ENCODE measurements at regions not wholly inside any gene's neighbourhood (a gene's known extent, or its start where the extent isn't known, plus 50 kb on each side); places are given as distances from the start of the nearest gene placed in this dataset.

DNA sequence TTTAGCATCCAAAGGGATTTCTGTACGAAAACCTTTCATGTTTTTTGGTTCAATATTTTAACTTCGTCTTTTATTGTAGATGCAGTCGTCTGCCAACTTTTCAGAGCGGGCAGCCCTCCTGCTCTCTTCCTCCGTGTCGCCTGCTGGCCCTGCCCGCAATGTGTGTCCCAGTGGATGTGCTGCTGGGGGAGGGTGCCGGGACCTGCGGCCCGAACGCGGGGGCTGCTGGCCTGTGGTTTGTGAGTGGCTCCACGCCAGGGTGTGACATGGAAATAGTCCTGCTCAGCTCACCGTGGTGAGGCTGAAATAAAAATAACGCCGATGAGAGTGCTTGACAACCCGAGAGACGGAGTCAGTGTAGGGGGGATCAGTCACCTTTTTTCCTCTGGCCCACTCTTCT is 59.7 kb upstream of the GRPEL1 start:
- no peak for DNase-seq (ENCODE audit: low spot score)

DNA sequence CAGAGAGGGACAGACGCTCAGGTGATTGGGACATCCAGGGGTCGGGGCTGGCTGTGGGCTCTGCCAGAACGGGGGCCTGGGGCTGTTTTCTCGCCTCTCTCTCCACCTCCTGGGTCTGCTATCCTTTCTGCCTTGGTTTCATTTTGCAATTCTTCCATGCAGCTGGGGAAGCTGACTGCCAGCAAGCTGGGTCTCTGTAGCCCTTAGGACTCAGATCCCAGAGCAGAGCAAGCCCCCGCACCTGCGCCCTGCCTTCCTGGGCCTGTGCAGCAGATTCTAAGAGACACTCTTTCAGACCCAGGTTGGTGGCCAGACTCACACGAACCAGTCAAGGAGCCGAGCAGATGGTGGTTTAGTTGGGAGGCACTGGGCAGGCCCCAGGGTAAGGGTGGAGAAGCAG is 59.1 kb upstream of the GRPEL1 start:
- DNase-seq (ENCODE audit: low spot score): no peak

DNA sequence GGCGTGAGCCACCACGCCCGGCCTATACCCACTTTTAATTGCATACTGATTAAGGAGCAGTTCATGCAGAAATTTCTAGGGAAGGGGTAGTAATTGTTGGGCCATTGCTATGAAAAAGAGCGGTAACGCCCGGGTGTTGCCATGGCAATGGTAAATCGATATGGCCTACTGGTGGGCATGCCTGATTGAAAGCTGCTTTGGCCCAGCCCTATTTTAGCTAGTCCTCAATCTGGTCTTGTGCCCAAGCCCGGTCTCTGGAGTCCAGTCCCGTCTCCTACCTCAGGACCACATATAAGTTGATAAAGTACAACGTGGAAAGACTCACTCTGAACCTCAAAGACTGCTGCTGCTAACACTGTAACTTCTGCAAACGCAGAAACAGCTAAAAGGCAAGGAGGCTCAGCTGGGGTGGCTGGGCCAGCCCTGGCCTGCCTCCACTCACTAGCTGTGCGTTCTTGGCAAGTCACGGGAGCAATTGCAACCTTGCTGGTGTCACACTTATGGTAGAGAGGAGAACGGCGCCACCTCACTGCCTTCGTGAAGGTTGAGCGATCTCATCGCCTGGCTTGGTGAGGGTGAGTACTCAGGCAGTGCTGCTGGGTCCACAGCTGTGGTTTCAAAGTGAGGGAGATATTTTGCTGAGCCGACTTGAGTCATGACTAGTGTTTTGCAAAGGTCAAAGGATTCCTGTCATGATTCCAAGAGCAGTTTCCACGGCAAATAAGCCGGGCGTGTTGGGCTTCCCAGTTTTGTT is 57.0 kb upstream of the GRPEL1 start:
- peak; percentile 92 for DNase-seq (ENCODE audit: low spot score)

DNA sequence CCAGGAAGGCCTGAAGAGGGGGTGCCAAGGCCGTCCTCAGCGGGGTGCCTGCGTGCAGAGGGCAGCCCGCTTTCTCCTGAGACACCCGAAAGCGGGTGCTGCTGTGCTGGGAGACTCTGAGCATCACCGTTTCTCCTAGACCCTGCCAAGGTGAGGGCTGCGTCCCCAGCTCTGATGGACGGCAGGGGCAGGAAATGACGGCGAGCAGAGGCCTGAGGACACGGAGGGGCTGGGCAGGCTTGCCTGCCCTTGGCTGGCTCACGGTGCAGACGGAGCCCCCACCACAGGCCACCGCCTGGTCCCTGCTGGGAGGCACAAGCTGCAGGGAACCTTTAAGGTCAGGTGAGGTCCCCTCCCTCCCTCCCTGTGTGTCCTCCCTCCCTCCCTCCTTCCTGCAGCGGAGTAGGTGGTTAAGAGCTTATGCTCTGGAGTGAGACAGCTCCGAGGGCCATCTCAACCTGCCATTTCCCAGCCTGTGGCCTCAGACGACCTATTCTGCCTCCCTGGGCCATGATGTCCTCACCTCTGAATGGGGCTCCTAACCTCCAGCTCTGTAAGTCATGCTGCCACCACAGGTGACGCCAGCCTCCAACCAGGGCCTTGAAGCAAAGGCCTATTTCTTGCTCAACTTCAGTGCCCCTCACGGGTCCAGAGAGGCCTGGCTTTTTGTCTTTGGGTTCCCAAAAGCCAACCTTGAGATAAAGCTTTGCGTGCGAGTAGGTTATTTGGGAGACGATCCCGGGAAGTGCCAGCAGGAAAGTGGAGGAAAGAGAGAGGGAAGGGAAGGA is 54.2 kb upstream of the GRPEL1 start:
- no peak for DNase-seq (ENCODE audit: low spot score)

DNA sequence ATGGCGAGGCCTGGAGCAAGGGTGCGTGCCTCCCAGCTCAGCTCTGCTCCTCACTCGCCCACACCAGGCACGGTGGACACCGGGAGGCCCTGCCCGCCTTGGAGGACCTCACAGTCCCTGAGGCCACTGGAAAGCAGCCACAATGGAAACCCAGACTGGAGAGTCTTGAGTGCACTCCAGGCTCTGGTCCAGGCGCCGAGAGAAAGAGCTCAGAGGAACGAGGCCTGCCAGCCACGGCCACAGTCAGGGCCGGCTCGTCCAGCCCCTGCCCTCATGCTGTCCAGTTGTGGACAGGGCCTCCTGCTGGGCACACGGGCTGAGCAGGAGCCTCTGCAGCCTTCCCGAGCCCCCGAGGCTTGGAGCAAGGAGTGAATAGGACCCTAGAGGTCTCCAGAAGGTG is 53.3 kb upstream of the GRPEL1 start:
- no peak for DNase-seq (ENCODE audit: low spot score)

DNA sequence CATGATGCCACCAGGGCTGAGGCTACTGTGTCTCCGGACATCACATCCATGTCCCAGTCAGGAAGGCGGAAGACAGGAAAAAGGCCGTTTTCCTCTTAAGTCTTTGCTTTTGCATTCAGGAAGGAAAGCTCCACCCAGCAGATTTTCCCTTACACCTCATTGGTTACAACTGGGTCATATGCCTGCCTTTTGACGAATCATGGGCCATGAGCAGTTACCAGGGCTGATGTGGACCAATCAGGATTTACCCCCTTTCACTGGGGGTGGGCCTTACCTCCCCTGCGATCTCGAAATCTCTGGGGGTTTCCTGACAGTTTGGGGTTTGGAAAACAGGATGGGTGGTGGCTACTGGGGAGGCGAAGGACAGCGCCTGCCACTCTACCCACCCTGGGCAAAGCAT is 52.5 kb upstream of the GRPEL1 start:
- peak; percentile 54 for DNase-seq (ENCODE audit: low spot score)

DNA sequence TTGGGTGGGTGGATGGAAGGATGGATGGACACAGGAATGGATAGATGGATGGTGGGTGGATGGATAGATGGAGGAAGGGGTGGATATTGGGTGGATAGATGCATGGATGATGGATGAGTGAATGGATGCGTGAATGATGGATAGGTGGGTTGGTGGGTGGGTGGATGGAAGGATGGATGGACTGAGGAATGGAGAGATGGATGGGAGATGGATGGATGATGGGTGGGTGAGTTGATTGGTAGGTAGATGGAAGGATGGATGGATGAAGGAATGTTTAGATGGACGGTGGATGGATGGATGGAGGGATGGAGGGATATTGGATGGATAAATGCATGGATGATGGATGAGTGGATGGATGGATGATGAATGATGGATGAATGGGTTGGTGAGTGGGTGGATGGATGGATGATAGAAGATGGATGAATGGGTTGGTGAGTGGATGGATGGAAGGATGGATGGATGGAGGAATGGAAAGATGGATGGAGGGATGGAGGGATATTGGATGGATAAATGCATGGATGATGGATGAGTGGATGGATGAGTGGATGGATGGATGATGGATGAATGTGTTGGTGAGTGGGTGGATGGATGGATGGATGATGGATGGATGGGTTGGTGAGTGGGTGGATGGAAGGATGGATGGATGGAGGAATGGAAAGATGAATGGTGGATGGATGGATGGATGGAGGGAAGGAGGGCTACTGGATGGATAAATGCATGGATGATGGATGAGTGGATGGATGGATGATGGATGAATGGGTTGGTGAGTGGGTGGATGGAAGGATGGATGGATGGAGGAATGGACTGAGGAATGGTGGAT is 50.4 kb upstream of the GRPEL1 start:
- DNase-seq (ENCODE audit: low spot score): no peak

All from AG08396 (cell line).